MM.1S (cell line): ENCODE measurements at regions not wholly inside any gene's neighbourhood (a gene's known extent, or its start where the extent isn't known, plus 50 kb on each side); places are given as distances from the start of the nearest gene placed in this dataset.

Source experiments
- EZH2 ChIP-seq: fragments of 300-600 bp; sonication (generic); optimal IDR thresholded peaks from 2 replicates; pipeline ENCODE3; 2017; ENCODE audit warnings: low read depth, mild to moderate bottlenecking, antibody characterized with exemption, low read length, mixed read lengths
- TF ChIP-seq, protein P1 (sequence below): fragments of 300-600 bp; sonication (generic); IDR thresholded peaks from 2 replicates; pipeline ENCODE4 v1.5.1; 2016; ENCODE audit warnings: antibody characterized with exemption, low read length, mixed read lengths

DNA sequence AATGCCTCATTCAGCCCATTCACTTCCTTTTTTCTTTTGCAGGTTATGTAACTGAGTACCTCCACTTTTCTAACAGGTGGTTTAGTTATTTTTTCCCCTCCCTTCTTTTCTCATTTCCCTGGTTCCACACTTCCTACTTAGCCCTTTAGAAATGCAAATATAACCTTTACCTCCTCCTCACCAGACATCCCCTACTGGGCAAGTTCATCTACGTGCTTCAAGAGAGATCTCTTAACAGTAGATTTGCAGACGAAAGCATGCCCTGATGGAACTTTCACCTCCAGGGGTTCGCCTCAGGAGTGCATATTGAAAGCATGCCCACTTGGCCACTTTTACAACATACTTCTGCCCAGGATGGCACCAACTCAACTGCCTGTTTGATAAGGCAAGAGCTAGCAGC is 314.1 kb upstream of the LRRC3B start:
- TF ChIP-seq, protein P1, sequence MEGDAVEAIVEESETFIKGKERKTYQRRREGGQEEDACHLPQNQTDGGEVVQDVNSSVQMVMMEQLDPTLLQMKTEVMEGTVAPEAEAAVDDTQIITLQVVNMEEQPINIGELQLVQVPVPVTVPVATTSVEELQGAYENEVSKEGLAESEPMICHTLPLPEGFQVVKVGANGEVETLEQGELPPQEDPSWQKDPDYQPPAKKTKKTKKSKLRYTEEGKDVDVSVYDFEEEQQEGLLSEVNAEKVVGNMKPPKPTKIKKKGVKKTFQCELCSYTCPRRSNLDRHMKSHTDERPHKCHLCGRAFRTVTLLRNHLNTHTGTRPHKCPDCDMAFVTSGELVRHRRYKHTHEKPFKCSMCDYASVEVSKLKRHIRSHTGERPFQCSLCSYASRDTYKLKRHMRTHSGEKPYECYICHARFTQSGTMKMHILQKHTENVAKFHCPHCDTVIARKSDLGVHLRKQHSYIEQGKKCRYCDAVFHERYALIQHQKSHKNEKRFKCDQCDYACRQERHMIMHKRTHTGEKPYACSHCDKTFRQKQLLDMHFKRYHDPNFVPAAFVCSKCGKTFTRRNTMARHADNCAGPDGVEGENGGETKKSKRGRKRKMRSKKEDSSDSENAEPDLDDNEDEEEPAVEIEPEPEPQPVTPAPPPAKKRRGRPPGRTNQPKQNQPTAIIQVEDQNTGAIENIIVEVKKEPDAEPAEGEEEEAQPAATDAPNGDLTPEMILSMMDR, result no peak
- no peak for TF ChIP-seq EZH2
